OCI-LY3 (cell line): ENCODE measurements at regions not wholly inside any gene's neighbourhood (a gene's known extent, or its start where the extent isn't known, plus 50 kb on each side); places are given as distances from the start of the nearest gene placed in this dataset.

Experiments
- CTCF ChIP-seq: fragments of 200-600, 300-600 bp; sonication (generic); IDR thresholded peaks from 2 replicates; pipeline ENCODE4 v1.5.1; 2014; ENCODE audit warnings: antibody characterized with exemption, low read length, low read depth
- EZH2phosphoT487 ChIP-seq: fragments of 200-600 bp; shearing (Covaris generic); IDR thresholded peaks from 2 replicates; pipeline ENCODE4 v1.6.1; 2018; ENCODE audit warnings: antibody characterized with exemption, mixed run types, low read depth

GRCh38 chr5:96243203-96243602, 189.8 kb downstream of the PCSK1 start:
- TF ChIP-seq EZH2phosphoT487 = no peak
- TF ChIP-seq CTCF = no peak
